IPS-NIHi7 (cell line): ENCODE measurements at regions not wholly inside any gene's neighbourhood (a gene's known extent, or its start where the extent isn't known, plus 50 kb on each side); places are given as distances from the start of the nearest gene placed in this dataset.

Source experiments
- DNase-seq: peaks from one replicate; pipeline ENCODE4 v3.0.0; 2012; ENCODE audit warnings: mixed read lengths; ENCODE audit errors: extremely low spot score

DNA sequence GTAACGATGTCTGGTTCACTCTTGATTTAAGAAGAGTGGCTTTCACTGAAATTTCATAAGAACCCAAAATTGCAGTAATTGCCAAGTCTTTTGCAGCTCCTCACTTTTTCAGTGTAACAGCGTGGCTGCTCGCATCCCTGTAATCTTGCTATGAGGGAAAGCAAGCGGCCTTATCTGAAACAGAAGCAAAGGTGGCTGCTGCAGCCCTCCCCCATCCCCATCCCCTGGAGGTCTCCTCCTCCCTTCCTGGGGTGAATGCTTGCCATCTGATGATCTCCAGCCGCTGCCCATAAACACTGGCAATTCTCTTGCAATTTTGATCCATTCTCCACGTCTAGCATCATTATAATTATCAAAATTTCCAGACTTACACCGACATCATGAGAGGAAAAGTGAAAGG is 182.5 kb upstream of the ASIC2 start:
- DNase-seq, result peak; percentile 34

DNA sequence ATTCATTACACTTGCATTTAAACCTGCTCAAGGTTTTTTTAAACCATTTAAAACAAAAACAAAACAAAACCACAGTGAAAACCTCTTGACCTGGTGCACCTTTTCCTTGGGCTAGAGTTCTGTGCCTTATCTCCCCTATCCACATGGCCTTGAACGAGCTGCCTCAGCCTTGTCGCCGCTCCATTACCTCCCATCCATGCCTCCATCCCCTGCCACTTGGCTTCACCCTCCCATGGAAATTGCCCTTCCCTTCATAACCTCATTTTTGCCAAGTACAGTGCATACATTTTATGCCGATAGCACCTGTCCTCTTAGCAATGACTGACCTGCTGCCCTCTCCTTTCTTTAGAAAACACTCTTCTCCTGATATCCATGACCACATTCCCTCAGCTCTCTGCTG is 188.6 kb upstream of the ASIC2 start:
- no peak for DNase-seq

DNA sequence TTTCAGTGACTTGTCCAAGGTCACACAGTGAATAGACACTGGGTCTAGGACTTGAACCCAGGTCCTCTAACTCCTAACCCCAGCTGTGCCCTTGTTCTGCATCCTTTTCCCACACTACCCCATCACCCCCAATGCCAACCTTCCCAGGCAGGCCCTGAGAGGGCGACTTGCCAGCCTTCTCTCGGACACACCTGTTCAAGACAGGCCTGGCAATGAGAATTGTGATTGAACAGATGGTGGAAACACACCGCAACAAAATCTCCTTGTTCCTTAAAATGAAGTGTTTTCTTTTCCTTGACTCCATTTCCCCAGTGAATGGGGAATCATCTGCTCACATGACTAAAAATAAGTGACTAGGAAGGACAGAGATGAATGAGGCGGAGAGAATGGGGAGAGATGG is 189.5 kb upstream of the ASIC2 start:
- no peak for DNase-seq

DNA sequence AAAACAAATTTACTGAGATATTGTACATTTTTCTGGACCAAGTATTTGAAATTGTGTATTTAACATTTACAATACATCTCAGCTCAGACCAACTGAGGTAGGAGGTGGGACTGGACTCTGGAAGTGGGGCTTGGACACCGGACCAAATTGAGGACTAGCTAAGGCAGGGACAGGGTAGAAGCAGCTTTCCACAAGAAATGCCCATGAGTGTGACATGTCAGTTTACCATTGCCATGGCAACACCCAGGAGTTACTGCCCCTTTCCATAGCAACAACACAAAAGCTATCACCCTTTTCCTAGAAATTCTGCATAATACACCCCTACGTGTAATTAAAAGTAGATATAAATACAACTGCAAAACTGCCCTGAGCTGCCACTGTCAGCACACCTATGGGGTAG is 191.5 kb upstream of the ASIC2 start:
- DNase-seq, result no peak

- DNase-seq, result no peak
These were observed 193.2 kb upstream of the ASIC2 start for GRCh38 chr17:33486135-33486885.

- no peak for DNase-seq
These were observed 194.2 kb upstream of the ASIC2 start for GRCh38 chr17:33487187-33487879.

GRCh38 chr17:33491871-33492481 is 198.9 kb upstream of the ASIC2 start:
- DNase-seq, result no peak

GRCh38 chr17:33492731-33493265 is 199.7 kb upstream of the ASIC2 start:
- no peak for DNase-seq

- DNase-seq, result no peak
These were observed 200.5 kb upstream of the ASIC2 start for GRCh38 chr17:33493566-33493965.

DNA sequence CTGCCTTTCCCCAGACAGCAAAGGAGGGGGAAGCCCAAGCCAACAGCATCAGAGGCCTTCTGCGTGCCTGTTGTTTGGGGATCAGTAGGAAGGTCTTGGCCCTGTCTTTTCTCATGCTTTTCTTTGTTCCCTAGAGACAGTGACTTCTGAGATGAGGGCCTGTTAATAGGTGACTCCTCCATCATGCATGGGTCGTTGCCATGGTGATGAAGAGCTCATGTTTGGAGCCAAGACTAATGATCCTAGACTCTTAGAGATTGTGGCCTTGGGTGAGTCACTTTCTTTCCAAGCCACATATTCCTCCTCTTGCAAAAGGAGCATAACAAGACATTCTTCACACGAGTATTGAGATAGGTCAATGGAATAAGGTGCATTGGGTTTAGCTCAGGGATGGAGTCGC is 201.1 kb upstream of the ASIC2 start:
- no peak for DNase-seq

- DNase-seq, result no peak
These were observed 204.5 kb upstream of the ASIC2 start for GRCh38 chr17:33497623-33498022.

DNA sequence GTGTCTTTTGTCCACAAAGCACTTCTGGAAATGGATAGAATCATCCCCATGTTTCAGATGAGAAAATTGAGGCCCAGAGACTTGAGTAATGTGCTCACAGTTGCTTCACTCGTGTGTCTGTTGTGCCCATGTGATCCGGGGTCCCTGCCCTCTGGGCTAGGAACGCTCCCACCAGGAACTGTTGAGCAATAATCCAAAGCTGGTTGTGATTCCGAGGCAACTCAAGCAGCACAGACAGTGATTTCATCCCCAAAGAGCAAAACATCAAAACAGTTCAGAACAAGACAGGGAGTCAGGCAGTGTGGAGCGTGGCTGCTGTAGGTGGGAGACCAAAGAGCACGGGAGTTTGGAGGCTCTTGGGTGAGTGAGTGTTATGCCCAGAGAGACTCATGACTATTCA is 205.0 kb upstream of the ASIC2 start:
- DNase-seq, result no peak

GRCh38 chr17:33499040-33499439 is 205.9 kb upstream of the ASIC2 start:
- no peak for DNase-seq

DNA sequence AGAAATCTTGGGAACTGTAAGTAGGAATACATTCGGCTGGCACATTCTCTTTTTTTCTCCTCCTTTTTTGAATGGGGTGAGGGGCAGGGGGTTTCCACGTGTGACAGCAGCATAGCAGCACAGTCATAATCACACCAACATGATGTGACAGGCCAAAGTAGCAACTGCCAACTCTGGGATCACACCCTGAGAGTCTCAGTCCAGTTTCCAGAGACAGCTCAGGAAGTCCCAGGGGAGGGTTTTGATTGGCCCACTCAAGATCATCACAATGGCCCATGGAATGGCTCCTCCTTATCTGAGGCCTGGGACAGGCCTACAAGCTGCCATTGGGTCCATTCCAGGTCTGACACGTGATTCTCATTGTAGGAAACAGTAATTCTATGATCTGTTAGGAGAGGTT is 207.1 kb upstream of the ASIC2 start:
- no peak for DNase-seq

- DNase-seq, result no peak
These were observed 208.1 kb upstream of the ASIC2 start for GRCh38 chr17:33501185-33501584.

- no peak for DNase-seq
These were observed 211.5 kb upstream of the ASIC2 start for GRCh38 chr17:33504571-33504970.

DNA sequence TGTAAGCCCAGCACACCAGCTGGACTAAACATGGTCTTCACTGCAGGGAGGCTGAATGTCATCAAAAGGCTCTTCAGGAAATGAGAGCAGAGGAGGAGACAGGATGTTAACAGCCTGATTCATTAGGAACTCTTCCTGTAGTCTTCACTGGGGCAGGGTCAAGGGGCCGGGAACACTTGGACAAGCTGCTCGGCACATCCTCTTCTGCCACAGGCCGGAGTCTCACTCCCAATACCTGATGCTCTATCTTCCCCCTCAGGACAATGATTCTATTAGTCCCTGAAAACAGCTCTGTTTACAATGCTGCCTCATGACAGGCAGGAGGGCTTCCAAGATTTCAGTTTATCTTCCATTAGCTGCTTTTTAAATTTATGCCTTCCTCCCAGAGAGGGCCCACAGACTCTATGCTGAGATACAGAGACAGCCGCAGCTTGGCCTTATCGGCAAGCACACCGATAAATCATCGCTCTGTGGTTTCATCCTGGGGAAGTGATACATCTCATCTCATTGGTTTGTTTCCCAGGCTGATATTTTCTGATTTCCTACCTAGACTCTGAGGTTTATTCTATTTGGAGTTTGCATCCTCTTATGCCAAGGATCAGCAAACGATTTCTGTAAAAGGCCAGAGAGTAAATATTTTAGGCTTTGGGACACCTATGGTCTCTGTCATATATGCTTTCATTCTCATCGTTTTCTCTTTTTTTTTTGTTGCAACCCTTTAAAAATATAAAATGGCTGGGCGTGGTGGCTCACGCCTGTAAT is 214.0 kb upstream of the ASIC2 start:
- DNase-seq, result peak; percentile 17

DNA sequence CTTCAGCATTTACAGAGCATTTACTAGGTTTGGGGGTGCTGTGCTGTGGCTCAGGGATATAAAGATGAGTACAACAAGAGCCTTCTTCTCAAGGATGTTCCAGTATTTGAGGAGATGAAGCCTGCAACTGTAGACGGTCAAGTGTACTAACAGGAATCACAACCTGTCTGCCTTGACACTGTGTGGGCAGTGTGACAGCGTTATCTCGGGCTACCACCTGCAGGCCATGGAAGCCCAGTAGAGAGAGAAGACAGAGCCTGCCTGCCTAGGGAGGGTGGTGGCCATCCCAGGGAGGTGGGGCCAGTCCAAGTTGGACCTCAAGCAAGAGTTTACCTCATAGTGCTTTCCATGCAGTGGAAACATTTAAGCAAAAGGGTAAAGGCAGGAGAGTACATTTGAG is 215.1 kb upstream of the ASIC2 start:
- DNase-seq, result no peak

DNA sequence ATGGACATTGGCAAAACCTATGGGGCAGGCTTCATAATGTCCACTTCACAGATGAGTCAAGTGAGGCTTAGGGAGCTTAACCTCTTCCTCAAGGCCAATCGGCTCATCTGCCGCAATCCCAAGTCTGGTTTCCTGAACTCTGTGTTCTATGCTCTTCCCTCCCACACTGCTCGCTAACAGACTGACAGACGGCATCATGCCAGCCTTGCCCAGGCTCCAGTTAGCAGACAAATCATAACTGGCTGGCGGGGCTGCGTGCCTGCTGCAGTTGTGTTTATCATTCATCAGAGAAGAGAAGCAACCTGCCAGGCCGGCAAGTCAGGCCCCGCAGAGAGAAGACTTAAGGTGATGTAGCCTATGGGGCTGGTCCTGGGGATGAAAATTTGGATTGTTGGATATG is 216.2 kb upstream of the ASIC2 start:
- no peak for DNase-seq

DNA sequence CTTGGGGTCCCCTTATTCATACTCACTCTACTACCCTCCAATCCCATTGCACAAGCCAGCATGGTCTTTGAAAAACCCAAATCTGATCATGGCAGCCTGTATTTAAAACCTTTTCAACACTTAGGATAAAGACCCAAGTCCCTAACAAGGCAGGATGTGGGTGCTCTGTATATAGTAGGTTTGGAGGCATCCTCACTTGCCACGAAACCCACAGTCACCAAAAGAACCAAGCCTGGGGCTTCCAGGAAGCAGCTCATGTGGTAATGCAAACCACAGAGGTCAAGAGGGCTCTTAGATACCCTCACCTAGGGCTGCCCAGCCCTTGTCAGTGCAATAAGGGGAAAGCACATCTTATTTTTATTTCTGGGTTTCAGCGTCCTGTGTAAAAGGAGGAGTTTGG is 218.6 kb upstream of the ASIC2 start:
- no peak for DNase-seq

DNA sequence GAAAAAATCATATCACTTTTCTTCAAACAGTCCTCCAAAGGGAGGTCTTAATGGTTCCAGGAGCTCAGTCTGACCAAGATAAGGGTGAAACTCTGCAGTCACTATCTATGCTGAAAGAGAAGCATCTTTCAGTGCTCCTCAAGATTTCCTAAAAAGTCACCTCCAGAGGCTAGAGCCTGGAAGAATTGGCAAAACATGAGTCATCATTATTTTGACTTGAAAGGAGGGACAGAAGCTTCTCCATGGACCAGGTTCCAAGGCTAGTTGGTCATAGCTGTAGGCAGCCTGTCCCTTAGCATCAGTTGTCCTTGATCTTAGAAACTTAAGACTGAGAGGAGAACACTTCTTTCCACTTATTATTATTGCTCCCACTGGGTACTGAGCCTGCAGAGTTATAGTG is 219.0 kb upstream of the ASIC2 start:
- DNase-seq, result no peak

- no peak for DNase-seq
These were observed 220.7 kb upstream of the ASIC2 start for GRCh38 chr17:33513769-33514168.
